ENCODE measurements at regions not wholly inside any gene's neighbourhood (a gene's known extent, or its start where the extent isn't known, plus 50 kb on each side); places are given as distances from the start of the nearest gene placed in this dataset.

DNA sequence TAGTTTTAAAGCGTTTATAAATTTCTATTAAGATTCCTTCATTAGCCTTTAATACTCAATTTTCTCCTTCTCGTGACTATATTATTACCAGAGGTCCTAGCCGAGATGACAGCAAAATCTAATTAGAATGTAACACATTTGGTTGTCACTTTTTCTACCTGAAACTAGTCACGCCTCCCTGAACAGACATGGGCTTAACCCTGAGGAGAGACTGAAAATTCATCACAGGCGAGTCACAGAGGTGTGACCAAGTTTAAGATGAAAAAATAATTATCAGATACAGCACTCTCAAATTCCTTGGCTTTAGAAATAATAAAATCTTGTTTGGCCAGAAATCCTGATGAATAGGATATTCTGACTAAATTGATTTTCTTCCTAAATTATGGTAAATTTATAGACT lies 834.4 kb upstream of the SLC39A10 start:
- Histone ChIP-seq H3K4me1 (ENCODE audit: control insufficient read depth in 1 of 2, insufficient read depth in 2 of 2, low read depth in 1 of 2, low read length in 1 of 2) (no peaks in the 10 kb centered on the region), H4K20me1 (ENCODE audit: insufficient read depth) (no peaks in the 10 kb centered on the region), H2AFZ (ENCODE audit: low read depth) (no peak overlapping the region), H3K27ac (ENCODE audit: low read depth in 2 of 2, low read length in 1 of 2) (no peak overlapping the region), H3F3A (replicated peaks; ENCODE audit: insufficient read depth) (no peaks in the 10 kb centered on the region), H3K9me3 (no peaks in the 10 kb centered on the region), H3K4me3 (ENCODE audit: low read depth in 2 of 2, low read length in 1 of 2) (no peak overlapping the region), H3K9me2 (no peaks in the 10 kb centered on the region), H3K36me3 (replicated peaks in 1 of 2; ENCODE audit: control insufficient read depth in 1 of 2, insufficient read depth in 2 of 2, low read length in 1 of 2) (no peaks in the 10 kb centered on the region), H3K9ac (no peak overlapping the region), H3K27me3 (ENCODE audit: insufficient read depth) (no peaks in the 10 kb centered on the region), H3K79me2 (ENCODE audit: insufficient read depth) (no peaks in the 10 kb centered on the region), H3K4me2 (no peak overlapping the region)
- WGBS (ENCODE audit: low lambda C conversion rate): 8% methylated on average over 5 of the region's 5 CpGs
- CTCF ChIA-PET: no interaction called here
- TF ChIP-seq CHD2 (IDR thresholded peaks at IDR 0.05; ENCODE audit: low read length, partially characterized antibody) (no peak), YY1 (IDR thresholded peaks at IDR 0.05; ENCODE audit: low read depth) (no peak), TCF12 (IDR thresholded peaks at IDR 0.05) (no peak)
- TF ChIP-seq, protein P1, sequence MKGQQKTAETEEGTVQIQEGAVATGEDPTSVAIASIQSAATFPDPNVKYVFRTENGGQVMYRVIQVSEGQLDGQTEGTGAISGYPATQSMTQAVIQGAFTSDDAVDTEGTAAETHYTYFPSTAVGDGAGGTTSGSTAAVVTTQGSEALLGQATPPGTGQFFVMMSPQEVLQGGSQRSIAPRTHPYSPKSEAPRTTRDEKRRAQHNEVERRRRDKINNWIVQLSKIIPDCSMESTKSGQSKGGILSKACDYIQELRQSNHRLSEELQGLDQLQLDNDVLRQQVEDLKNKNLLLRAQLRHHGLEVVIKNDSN (IDR thresholded peaks at IDR 0.05; ENCODE audit: borderline replicate concordance, low read depth): no peak
- no peak for DNase-seq
- POLR2A ChIA-PET: no interaction called here

DNA sequence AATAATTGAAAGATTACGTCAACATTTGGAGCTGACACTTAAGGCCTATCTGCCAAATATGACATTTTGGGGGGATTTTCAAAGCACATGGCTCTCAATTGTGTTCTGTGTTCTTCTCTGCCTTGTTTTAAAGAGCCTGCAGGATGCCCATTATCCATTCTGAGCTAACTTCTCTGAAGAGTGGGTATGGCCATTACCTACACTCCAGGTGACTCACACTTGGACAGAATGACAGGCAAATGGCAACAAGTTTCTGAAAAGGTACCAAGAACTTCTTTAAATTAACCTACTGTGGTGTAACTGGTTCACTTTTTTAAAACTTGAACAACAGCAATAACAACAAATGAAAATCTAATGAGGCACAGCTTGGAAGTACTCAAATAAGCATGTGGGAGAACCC lies 834.9 kb upstream of the SLC39A10 start:
- DNase-seq: no peak
- H3K27me3 ChIP-seq (ENCODE audit: insufficient read depth): no peaks in the 10 kb centered on the region
- H4K20me1 ChIP-seq (ENCODE audit: insufficient read depth): no peaks in the 10 kb centered on the region
- H2AFZ ChIP-seq (ENCODE audit: low read depth): no peak overlapping the region
- H3K79me2 ChIP-seq (ENCODE audit: insufficient read depth): no peaks in the 10 kb centered on the region
- no peaks in the 10 kb centered on the region for H3K9me3 ChIP-seq
- no peak overlapping the region for H3K9ac ChIP-seq
- WGBS (ENCODE audit: low lambda C conversion rate): 0% methylated on average over 1 of the region's 1 CpG
- ChIA-PET CTCF (interaction anchor here (1.2 kb wide), 1 partner anchor 16 kb away, joined by 3 read pairs; no protein-coding TSS in a partner anchor), POLR2A (no interaction called here)
- no peaks in the 10 kb centered on the region for H3K36me3 ChIP-seq (replicated peaks in 1 of 2; ENCODE audit: control insufficient read depth in 1 of 2, insufficient read depth in 2 of 2, low read length in 1 of 2)
- H3K4me1 ChIP-seq (ENCODE audit: control insufficient read depth in 1 of 2, insufficient read depth in 2 of 2, low read depth in 1 of 2, low read length in 1 of 2): no peaks in the 10 kb centered on the region
- H3K9me2 ChIP-seq: no peaks in the 10 kb centered on the region
- no peak overlapping the region for H3K27ac ChIP-seq (ENCODE audit: low read depth in 2 of 2, low read length in 1 of 2)
- no peaks in the 10 kb centered on the region for H3F3A ChIP-seq (replicated peaks; ENCODE audit: insufficient read depth)
- no peak overlapping the region for H3K4me2 ChIP-seq
- no peak overlapping the region for H3K4me3 ChIP-seq (ENCODE audit: low read depth in 2 of 2, low read length in 1 of 2)
- TF ChIP-seq, protein P2, sequence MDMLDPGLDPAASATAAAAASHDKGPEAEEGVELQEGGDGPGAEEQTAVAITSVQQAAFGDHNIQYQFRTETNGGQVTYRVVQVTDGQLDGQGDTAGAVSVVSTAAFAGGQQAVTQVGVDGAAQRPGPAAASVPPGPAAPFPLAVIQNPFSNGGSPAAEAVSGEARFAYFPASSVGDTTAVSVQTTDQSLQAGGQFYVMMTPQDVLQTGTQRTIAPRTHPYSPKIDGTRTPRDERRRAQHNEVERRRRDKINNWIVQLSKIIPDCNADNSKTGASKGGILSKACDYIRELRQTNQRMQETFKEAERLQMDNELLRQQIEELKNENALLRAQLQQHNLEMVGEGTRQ (IDR thresholded peaks at IDR 0.05; ENCODE audit: borderline replicate concordance, low read depth, low read length): no peak
- TF ChIP-seq RFX5 (IDR thresholded peaks at IDR 0.05; ENCODE audit: low read length) (no peak), FOSL2 (IDR thresholded peaks at IDR 0.05; ENCODE audit: borderline replicate concordance, low read depth) (no peak), TCF12 (IDR thresholded peaks at IDR 0.05) (no peak), TAF1 (IDR thresholded peaks at IDR 0.05; ENCODE audit: borderline replicate concordance, low read depth, low read length) (no peak), MEF2A (IDR thresholded peaks at IDR 0.05; ENCODE audit: borderline replicate concordance, low read depth) (no peak), FOXM1 (IDR thresholded peaks at IDR 0.05; ENCODE audit: low read depth) (no peak), RAD21 (IDR thresholded peaks at IDR 0.05; ENCODE audit: low read length) (no peak), EZH2phosphoT487 (IDR thresholded peaks at IDR 0.05; ENCODE audit: borderline replicate concordance, low read depth) (no peak), ELF1 (IDR thresholded peaks at IDR 0.05) (no peak), JUND (IDR thresholded peaks at IDR 0.05) (no peak), CHD2 (IDR thresholded peaks at IDR 0.05; ENCODE audit: low read length, partially characterized antibody) (no peak), EP300 (IDR thresholded peaks at IDR 0.05; ENCODE audit: borderline replicate concordance in 1 of 2, low read depth in 1 of 2, low read length in 1 of 2) (no peak)
- TF ChIP-seq, protein P3, sequence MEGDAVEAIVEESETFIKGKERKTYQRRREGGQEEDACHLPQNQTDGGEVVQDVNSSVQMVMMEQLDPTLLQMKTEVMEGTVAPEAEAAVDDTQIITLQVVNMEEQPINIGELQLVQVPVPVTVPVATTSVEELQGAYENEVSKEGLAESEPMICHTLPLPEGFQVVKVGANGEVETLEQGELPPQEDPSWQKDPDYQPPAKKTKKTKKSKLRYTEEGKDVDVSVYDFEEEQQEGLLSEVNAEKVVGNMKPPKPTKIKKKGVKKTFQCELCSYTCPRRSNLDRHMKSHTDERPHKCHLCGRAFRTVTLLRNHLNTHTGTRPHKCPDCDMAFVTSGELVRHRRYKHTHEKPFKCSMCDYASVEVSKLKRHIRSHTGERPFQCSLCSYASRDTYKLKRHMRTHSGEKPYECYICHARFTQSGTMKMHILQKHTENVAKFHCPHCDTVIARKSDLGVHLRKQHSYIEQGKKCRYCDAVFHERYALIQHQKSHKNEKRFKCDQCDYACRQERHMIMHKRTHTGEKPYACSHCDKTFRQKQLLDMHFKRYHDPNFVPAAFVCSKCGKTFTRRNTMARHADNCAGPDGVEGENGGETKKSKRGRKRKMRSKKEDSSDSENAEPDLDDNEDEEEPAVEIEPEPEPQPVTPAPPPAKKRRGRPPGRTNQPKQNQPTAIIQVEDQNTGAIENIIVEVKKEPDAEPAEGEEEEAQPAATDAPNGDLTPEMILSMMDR (IDR thresholded peaks at IDR 0.05): no peak
- TF ChIP-seq, protein P4, sequence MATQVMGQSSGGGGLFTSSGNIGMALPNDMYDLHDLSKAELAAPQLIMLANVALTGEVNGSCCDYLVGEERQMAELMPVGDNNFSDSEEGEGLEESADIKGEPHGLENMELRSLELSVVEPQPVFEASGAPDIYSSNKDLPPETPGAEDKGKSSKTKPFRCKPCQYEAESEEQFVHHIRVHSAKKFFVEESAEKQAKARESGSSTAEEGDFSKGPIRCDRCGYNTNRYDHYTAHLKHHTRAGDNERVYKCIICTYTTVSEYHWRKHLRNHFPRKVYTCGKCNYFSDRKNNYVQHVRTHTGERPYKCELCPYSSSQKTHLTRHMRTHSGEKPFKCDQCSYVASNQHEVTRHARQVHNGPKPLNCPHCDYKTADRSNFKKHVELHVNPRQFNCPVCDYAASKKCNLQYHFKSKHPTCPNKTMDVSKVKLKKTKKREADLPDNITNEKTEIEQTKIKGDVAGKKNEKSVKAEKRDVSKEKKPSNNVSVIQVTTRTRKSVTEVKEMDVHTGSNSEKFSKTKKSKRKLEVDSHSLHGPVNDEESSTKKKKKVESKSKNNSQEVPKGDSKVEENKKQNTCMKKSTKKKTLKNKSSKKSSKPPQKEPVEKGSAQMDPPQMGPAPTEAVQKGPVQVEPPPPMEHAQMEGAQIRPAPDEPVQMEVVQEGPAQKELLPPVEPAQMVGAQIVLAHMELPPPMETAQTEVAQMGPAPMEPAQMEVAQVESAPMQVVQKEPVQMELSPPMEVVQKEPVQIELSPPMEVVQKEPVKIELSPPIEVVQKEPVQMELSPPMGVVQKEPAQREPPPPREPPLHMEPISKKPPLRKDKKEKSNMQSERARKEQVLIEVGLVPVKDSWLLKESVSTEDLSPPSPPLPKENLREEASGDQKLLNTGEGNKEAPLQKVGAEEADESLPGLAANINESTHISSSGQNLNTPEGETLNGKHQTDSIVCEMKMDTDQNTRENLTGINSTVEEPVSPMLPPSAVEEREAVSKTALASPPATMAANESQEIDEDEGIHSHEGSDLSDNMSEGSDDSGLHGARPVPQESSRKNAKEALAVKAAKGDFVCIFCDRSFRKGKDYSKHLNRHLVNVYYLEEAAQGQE (IDR thresholded peaks at IDR 0.05; ENCODE audit: low read depth, low read length): no peak
- TF ChIP-seq, protein P5, sequence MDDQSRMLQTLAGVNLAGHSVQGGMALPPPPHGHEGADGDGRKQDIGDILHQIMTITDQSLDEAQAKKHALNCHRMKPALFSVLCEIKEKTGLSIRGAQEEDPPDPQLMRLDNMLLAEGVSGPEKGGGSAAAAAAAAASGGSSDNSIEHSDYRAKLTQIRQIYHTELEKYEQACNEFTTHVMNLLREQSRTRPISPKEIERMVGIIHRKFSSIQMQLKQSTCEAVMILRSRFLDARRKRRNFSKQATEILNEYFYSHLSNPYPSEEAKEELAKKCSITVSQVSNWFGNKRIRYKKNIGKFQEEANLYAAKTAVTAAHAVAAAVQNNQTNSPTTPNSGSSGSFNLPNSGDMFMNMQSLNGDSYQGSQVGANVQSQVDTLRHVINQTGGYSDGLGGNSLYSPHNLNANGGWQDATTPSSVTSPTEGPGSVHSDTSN (IDR thresholded peaks at IDR 0.05): no peak
- TF ChIP-seq, protein P6, sequence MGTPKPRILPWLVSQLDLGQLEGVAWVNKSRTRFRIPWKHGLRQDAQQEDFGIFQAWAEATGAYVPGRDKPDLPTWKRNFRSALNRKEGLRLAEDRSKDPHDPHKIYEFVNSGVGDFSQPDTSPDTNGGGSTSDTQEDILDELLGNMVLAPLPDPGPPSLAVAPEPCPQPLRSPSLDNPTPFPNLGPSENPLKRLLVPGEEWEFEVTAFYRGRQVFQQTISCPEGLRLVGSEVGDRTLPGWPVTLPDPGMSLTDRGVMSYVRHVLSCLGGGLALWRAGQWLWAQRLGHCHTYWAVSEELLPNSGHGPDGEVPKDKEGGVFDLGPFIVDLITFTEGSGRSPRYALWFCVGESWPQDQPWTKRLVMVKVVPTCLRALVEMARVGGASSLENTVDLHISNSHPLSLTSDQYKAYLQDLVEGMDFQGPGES (IDR thresholded peaks at IDR 0.05; ENCODE audit: low read depth, low read length): no peak
